Uterus (tissue), 2 donors: ENCODE measurements at regions not wholly inside any gene's neighbourhood (a gene's known extent, or its start where the extent isn't known, plus 50 kb on each side); places are given as distances from the start of the nearest gene placed in this dataset.

Experiments
- POLR2A ChIP-seq, 2 donors: fragments of 450-650 bp; IDR thresholded peaks; one replicate each; pipeline ENCODE4 v1.6.1; 2016; ENCODE audit warnings: antibody characterized with exemption in 2 of 2, mild to moderate bottlenecking in 1 of 2, moderate library complexity in 1 of 2
- TF ChIP-seq, protein P1 (sequence below), 4 experiments: fragments of 200-600 bp in 2 of 4; fragments of 450-650 bp in 2 of 4; sonication (generic) in 2 of 4; IDR thresholded peaks; one replicate each; pipeline ENCODE4 v1.5.1; 2016 to 2019; ENCODE audit warnings: antibody characterized with exemption in 4 of 4, mild to moderate bottlenecking in 2 of 4, moderate library complexity in 1 of 4

DNA sequence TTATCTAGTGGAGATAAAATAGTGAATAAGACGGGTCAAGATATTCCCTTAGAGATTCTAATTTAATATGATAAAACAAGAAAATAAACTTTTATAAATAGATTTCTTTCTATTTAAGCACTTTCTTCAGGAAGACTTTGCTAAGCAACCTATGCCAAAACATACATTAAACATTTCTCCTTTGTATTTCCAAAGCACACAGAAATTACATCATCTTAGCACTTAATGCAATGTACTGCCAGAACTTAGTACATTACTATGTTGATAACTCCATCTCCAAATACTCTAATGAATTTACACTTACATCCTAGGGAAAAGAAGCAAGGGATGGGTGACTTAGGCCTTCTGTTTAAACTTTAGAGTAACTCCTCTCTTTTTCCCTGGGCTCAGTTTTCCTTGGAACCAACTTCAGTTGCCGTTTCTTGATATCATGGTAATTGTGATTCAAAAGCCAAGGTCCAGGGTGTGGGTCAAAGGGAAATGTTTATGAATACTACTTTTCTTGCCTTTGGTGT, 322.6 kb upstream of the PCDH20 start:
- TF ChIP-seq, protein P1, sequence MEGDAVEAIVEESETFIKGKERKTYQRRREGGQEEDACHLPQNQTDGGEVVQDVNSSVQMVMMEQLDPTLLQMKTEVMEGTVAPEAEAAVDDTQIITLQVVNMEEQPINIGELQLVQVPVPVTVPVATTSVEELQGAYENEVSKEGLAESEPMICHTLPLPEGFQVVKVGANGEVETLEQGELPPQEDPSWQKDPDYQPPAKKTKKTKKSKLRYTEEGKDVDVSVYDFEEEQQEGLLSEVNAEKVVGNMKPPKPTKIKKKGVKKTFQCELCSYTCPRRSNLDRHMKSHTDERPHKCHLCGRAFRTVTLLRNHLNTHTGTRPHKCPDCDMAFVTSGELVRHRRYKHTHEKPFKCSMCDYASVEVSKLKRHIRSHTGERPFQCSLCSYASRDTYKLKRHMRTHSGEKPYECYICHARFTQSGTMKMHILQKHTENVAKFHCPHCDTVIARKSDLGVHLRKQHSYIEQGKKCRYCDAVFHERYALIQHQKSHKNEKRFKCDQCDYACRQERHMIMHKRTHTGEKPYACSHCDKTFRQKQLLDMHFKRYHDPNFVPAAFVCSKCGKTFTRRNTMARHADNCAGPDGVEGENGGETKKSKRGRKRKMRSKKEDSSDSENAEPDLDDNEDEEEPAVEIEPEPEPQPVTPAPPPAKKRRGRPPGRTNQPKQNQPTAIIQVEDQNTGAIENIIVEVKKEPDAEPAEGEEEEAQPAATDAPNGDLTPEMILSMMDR (IDR thresholded peaks at IDR 0.05), result no peak
- no peak for TF ChIP-seq POLR2A (IDR thresholded peaks at IDR 0.05)
